NCI-H2227 (cell line): ENCODE measurements at regions not wholly inside any gene's neighbourhood (a gene's known extent, or its start where the extent isn't known, plus 50 kb on each side); places are given as distances from the start of the nearest gene placed in this dataset.

Experiments used
- DNase-seq: peaks from one replicate; lab custom pipeline; 2025; ENCODE audit not compliant: unreplicated experiment; lab: John Stamatoyannopoulos, UW

GRCh38 chr7:11895337-11895736 is 63.3 kb upstream of the THSD7A start:
- no peak for DNase-seq

- no peak for DNase-seq
Observed at GRCh38 chr7:11896663-11897062, 64.7 kb upstream of the THSD7A start.

GRCh38 chr7:11899247-11899646 is 67.2 kb upstream of the THSD7A start:
- no peak for DNase-seq

- no peak for DNase-seq
Observed at GRCh38 chr7:11910253-11910652, 78.3 kb upstream of the THSD7A start.

GRCh38 chr7:11911900-11912299 is 79.9 kb upstream of the THSD7A start:
- DNase-seq = peak; percentile 54

GRCh38 chr7:11914645-11915044 is 82.6 kb upstream of the THSD7A start:
- DNase-seq = peak; percentile 92

- no peak for DNase-seq
Observed at GRCh38 chr7:11923376-11923930, 91.5 kb upstream of the THSD7A start.

GRCh38 chr7:11931307-11931706 is 99.3 kb upstream of the THSD7A start:
- no peak for DNase-seq

GRCh38 chr7:11934796-11935195 is 102.8 kb upstream of the THSD7A start:
- DNase-seq = no peak

- no peak for DNase-seq
Observed at GRCh38 chr7:11935905-11936304, 103.9 kb upstream of the THSD7A start.

GRCh38 chr7:11946794-11947193 is 114.8 kb upstream of the THSD7A start:
- no peak for DNase-seq

GRCh38 chr7:11950281-11950680 is 118.3 kb upstream of the THSD7A start:
- DNase-seq = no peak

- no peak for DNase-seq
Observed at GRCh38 chr7:11950942-11951341, 118.9 kb upstream of the THSD7A start.

GRCh38 chr7:11951909-11952308 is 119.9 kb upstream of the THSD7A start:
- no peak for DNase-seq

GRCh38 chr7:11952972-11953371 is 121.0 kb upstream of the THSD7A start:
- no peak for DNase-seq

- no peak for DNase-seq
Observed at GRCh38 chr7:11956991-11957390, 125.0 kb upstream of the THSD7A start.

- DNase-seq = no peak
Observed at GRCh38 chr7:11957956-11958355, 126.0 kb upstream of the THSD7A start.

GRCh38 chr7:11959121-11959520 is 127.1 kb upstream of the THSD7A start:
- DNase-seq = no peak

- no peak for DNase-seq
Observed at GRCh38 chr7:11960621-11961020, 128.6 kb upstream of the THSD7A start.

GRCh38 chr7:11969643-11970042 is 137.6 kb upstream of the THSD7A start:
- DNase-seq = no peak

GRCh38 chr7:11970132-11970531 is 138.1 kb upstream of the THSD7A start:
- no peak for DNase-seq

- no peak for DNase-seq
Observed at GRCh38 chr7:11985376-11985775, 153.4 kb upstream of the THSD7A start.

GRCh38 chr7:11985971-11986370 is 154.0 kb upstream of the THSD7A start:
- DNase-seq = no peak

GRCh38 chr7:11988186-11988585 is 156.2 kb upstream of the THSD7A start:
- DNase-seq = no peak
